Lower leg skin (tissue), 4 donors: ENCODE measurements at regions not wholly inside any gene's neighbourhood (a gene's known extent, or its start where the extent isn't known, plus 50 kb on each side); places are given as distances from the start of the nearest gene placed in this dataset.
"Not testable (repeated sequence)": the region's sequence is repeated elsewhere in the genome, so short reads cannot be mapped to it uniquely, and the experiment has no call there.

Source experiments
- DNase-seq, 2 donors: peaks; one replicate each; pipeline ENCODE4 v3.0.0-alpha.2; 2019; ENCODE audit warnings: low spot score in 2 of 2
- H3K4me3 ChIP-seq: fragments of 200-600 bp; sonication (generic); 2 replicates; pipeline ENCODE4 v1.5.1; 2017; ENCODE audit warnings: mild to moderate bottlenecking, low read depth; ENCODE audit not compliant: poor library complexity, severe bottlenecking
- CTCF ChIP-seq, 3 donors: fragments of 450-650 bp; IDR thresholded peaks; one replicate each; pipeline ENCODE4 v1.5.1; 2016; ENCODE audit warnings: antibody characterized with exemption in 3 of 3, mild to moderate bottlenecking in 3 of 3, moderate library complexity in 2 of 3
- POLR2A ChIP-seq, 2 donors: fragments of 450-650 bp; IDR thresholded peaks; one replicate each; pipeline ENCODE4 v1.6.1; 2016 to 2017; ENCODE audit warnings: antibody characterized with exemption in 2 of 2, mild to moderate bottlenecking in 1 of 2, moderate library complexity in 1 of 2
- WGBS, 2 donors: methylation state at CpG; one replicate each; pipeline ENCODE4 v1.1.5; 2018; 5-methylcytosine and 5-hydroxymethylcytosine counted together
- intact Hi-C: fragments of 100-400 bp; cut with DNase I; formaldehyde crosslinking; loops from one replicate; pipeline ENCODE4 v1.15.0; 2023; ENCODE audit warnings: low total_unique reads

DNA sequence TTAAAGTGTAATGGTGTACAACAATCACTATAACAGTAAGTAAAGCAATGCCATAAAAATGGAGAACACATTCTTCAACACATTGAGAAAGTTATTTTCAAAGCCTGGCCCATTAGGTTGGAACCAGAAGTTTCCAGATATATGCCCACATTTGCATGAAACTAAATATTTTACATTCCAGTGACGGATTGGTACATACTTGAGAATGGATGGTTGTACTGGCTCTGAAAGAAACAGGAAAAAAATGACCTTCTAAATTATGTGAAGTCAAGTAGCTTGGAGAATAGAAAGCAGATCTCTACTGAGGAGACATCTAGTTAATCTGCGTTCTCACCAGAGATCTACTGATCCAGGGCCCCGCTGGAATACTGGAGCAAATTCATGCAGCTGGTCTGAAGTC lies 1037.0 kb downstream of the NR2F1-AS1 start:
- no peak for DNase-seq
- 56 to 59% methylated on average over 3 of the region's 3 CpGs for WGBS, 2 donors
- no peak overlapping the region for H3K4me3 ChIP-seq
- intact Hi-C loops: no loop called here
- TF ChIP-seq CTCF (IDR thresholded peaks at IDR 0.05): no peak
- TF ChIP-seq POLR2A (IDR thresholded peaks at IDR 0.05): no peak

DNA sequence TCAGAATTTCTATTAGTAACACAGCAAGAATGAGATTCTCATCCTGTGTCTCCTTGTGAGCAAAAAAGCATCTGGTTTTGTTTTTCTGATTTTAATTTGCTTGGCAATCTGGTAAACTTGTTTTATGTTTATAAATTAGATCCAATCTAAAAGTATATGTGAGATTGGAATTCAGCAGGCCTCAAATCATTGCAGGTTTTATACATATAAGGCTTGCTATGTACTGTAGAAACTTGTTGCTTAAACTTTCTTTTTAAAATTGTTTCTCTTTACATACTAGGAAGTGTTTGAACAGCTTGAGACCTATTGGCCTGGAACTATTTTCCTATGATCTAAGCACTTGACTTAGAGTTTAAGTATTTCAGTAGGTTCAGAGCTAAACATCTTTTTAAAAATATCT lies 1037.8 kb downstream of the NR2F1-AS1 start:
- H3K4me3 ChIP-seq: no peak overlapping the region
- TF ChIP-seq POLR2A (IDR thresholded peaks at IDR 0.05) (no peak), CTCF (IDR thresholded peaks at IDR 0.05) (no peak)
- DNase-seq: no peak
- intact Hi-C loops: no loop called here

DNA sequence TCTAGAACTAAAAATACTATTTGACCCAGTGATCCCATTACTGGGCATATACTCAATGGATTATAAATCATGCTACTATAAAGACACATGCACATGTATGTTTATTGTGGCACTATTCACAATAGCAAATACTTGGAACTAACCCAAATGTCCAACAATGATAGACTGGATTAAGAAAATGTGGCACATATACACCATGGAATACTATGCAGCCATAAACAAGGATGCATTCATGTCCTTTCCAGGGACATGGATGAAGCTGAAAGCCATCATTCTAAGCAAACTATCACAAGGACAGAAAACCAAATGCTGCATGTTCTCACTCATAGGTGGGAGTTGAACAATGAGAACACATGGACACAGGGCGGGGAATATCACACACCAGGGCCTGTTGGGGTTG lies 1039.0 kb downstream of the NR2F1-AS1 start:
- 96% methylated on average over 1 of the region's 1 CpG for WGBS, 2 donors
- H3K4me3 ChIP-seq, DNase-seq, intact Hi-C loops: not testable (repeated sequence)

- no peak overlapping the region for H3K4me3 ChIP-seq
- TF ChIP-seq CTCF (IDR thresholded peaks at IDR 0.05): no peak
- TF ChIP-seq POLR2A (IDR thresholded peaks at IDR 0.05): no peak
- intact Hi-C loops: no loop called here
- no peak for DNase-seq
- 85 to 93% methylated on average over 4 of the region's 4 CpGs for WGBS, 2 donors
These were observed 1053.5 kb downstream of the NR2F1-AS1 start for GRCh38 chr5:92527311-92528078.

GRCh38 chr5:92525131-92525530 lies 1055.9 kb downstream of the NR2F1-AS1 start:
- no peak for DNase-seq
- intact Hi-C loops: no loop called here
- 72 to 90% methylated on average over 2 of the region's 2 CpGs for WGBS, 2 donors
- H3K4me3 ChIP-seq: no peak overlapping the region
- TF ChIP-seq POLR2A (IDR thresholded peaks at IDR 0.05) (no peak), CTCF (IDR thresholded peaks at IDR 0.05) (no peak)

- intact Hi-C loops: no loop called here
- DNase-seq: no peak
These were observed 1061.0 kb downstream of the NR2F1-AS1 start for GRCh38 chr5:92519811-92520632.

More at GRCh38 chr5:92519811-92520632, 1061.0 kb downstream of the NR2F1-AS1 start:
- H3K4me3 ChIP-seq: no peak overlapping the region
- WGBS, 2 donors: 61 to 62% methylated on average over 3 of the region's 3 CpGs
- TF ChIP-seq POLR2A (IDR thresholded peaks at IDR 0.05) (no peak), CTCF (IDR thresholded peaks at IDR 0.05) (no peak)
